Lower leg skin (tissue), 3 donors: ENCODE measurements at regions not wholly inside any gene's neighbourhood (a gene's known extent, or its start where the extent isn't known, plus 50 kb on each side); places are given as distances from the start of the nearest gene placed in this dataset.

ENCODE experiments used
- POLR2A ChIP-seq, 2 donors: fragments of 450-650 bp; IDR thresholded peaks; one replicate each; pipeline ENCODE4 v1.6.1; 2016 to 2017; ENCODE audit warnings: antibody characterized with exemption in 2 of 2, mild to moderate bottlenecking in 1 of 2, moderate library complexity in 1 of 2
- TF ChIP-seq, protein P1 (sequence below), 3 donors: fragments of 450-650 bp; IDR thresholded peaks; one replicate each; pipeline ENCODE4 v1.5.1; 2016; ENCODE audit warnings: antibody characterized with exemption in 3 of 3, mild to moderate bottlenecking in 3 of 3, moderate library complexity in 2 of 3

GRCh38 chr3:181230258-181230657 lies 240.7 kb upstream of the DNAJC19 start:
- TF ChIP-seq, protein P1, sequence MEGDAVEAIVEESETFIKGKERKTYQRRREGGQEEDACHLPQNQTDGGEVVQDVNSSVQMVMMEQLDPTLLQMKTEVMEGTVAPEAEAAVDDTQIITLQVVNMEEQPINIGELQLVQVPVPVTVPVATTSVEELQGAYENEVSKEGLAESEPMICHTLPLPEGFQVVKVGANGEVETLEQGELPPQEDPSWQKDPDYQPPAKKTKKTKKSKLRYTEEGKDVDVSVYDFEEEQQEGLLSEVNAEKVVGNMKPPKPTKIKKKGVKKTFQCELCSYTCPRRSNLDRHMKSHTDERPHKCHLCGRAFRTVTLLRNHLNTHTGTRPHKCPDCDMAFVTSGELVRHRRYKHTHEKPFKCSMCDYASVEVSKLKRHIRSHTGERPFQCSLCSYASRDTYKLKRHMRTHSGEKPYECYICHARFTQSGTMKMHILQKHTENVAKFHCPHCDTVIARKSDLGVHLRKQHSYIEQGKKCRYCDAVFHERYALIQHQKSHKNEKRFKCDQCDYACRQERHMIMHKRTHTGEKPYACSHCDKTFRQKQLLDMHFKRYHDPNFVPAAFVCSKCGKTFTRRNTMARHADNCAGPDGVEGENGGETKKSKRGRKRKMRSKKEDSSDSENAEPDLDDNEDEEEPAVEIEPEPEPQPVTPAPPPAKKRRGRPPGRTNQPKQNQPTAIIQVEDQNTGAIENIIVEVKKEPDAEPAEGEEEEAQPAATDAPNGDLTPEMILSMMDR (IDR thresholded peaks at IDR 0.05) = no peak
- no peak for TF ChIP-seq POLR2A (IDR thresholded peaks at IDR 0.05)
